ENCODE measurements at regions not wholly inside any gene's neighbourhood (a gene's known extent, or its start where the extent isn't known, plus 50 kb on each side); places are given as distances from the start of the nearest gene placed in this dataset.

DNA sequence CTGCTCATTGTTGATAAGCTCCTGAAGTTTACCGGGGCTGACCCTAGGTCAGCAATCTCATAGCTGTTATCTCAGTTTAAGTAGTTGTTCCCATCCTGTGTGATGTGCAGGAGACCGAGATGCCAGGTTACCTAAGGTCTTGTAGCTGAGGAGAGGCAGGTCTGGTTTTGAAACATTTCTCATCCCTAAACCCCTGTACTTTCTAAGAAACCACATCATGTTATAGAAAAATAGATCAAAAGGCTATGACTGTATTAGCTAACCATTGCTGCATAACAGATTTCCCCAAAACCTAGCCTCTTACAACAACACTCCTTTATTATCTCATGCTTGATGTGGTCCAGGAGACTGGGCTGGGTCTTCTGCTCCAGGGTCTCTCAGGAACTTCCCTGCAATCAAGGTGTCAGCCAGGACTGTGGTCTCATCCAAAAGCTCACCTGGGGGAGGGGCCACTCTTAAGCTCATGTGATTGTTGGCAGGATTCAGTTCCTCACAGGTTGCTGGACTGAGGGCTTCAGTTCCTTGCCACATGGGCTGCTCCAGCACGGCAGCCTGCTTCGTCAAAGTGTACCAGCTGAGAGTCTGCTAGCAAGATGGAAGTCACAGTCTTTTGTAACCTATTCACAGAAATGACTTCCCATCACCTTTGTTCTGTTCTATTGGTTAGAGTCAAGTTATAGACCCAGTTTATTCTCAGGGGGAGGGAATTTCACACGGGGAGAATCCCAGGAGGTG is 60.9 kb upstream of the CLCN4 start:
- DNase-seq (ENCODE audit: extremely low read depth, low read depth), result no peak
- TF ChIP-seq, protein P1, sequence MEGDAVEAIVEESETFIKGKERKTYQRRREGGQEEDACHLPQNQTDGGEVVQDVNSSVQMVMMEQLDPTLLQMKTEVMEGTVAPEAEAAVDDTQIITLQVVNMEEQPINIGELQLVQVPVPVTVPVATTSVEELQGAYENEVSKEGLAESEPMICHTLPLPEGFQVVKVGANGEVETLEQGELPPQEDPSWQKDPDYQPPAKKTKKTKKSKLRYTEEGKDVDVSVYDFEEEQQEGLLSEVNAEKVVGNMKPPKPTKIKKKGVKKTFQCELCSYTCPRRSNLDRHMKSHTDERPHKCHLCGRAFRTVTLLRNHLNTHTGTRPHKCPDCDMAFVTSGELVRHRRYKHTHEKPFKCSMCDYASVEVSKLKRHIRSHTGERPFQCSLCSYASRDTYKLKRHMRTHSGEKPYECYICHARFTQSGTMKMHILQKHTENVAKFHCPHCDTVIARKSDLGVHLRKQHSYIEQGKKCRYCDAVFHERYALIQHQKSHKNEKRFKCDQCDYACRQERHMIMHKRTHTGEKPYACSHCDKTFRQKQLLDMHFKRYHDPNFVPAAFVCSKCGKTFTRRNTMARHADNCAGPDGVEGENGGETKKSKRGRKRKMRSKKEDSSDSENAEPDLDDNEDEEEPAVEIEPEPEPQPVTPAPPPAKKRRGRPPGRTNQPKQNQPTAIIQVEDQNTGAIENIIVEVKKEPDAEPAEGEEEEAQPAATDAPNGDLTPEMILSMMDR (IDR thresholded peaks at IDR 0.05; ENCODE audit: low read depth, low read length), result no peak

DNA sequence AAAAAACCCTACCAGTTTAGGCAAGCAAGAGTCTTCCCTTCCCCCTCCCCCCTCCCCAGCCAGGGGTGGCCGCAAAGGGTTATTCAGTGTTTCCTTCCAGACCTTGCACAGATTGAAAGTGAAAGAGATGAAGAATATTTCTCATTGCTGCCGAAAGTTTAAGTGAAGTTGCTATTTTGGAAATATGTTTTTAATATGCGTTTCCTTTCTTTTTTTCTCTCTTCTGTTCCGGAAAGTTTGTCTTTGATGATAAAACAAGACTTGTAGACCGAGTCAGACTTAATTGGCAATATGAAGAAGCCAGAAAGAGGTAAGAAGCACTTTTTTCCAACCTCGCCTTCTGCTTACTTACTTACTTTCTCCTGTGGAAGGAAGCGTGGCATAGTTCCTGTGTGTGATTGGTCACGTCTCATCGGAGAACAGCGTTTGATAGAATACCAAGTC is 58.5 kb upstream of the CLCN4 start:
- DNase-seq (ENCODE audit: extremely low read depth, low read depth), result no peak
- TF ChIP-seq, protein P1 (IDR thresholded peaks at IDR 0.05; ENCODE audit: low read depth, low read length), result no peak

DNA sequence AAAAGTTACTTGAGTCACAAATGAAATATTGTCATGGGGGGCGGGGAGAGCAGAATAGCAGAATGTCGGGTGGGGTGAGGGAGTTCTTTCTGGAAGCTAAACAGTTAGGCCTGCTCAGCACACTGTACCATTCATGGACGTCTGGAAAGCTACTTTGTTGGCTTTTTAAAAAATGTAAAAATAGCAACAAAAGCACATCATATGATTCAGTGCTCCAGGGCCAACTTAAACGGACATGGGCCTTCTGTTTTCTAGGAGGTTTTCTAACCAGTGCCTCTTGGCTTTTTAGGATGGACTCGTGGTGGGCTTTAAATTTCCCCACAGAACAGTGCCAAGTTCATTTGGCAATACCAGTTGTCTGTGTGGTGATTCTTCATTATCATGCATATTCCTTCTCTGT is 57.4 kb upstream of the CLCN4 start:
- TF ChIP-seq, protein P1 (IDR thresholded peaks at IDR 0.05; ENCODE audit: low read depth, low read length), result no peak
- DNase-seq (ENCODE audit: extremely low read depth, low read depth), result no peak

DNA sequence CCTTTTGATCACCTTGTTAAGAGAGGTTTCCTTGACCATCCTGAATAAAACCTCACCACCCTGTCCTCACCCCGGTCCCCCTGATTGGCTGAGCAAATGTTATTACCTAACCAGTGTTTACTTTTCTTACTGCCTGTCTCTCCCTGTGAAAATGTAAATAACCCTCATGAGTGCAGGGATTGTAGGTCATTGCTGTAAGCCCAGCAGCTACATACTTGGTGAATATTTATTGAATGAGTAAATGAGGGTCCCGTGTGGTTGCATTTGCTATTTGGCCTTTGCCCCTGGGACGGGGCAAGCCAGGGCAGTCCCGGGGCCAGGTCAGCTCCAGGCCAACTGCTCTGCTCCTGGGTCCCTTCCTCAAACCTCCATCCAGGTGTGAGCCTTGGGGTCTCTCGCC is 55.5 kb upstream of the CLCN4 start:
- TF ChIP-seq, protein P1 (IDR thresholded peaks at IDR 0.05; ENCODE audit: low read depth, low read length), result no peak
- DNase-seq (ENCODE audit: extremely low read depth, low read depth), result no peak

DNA sequence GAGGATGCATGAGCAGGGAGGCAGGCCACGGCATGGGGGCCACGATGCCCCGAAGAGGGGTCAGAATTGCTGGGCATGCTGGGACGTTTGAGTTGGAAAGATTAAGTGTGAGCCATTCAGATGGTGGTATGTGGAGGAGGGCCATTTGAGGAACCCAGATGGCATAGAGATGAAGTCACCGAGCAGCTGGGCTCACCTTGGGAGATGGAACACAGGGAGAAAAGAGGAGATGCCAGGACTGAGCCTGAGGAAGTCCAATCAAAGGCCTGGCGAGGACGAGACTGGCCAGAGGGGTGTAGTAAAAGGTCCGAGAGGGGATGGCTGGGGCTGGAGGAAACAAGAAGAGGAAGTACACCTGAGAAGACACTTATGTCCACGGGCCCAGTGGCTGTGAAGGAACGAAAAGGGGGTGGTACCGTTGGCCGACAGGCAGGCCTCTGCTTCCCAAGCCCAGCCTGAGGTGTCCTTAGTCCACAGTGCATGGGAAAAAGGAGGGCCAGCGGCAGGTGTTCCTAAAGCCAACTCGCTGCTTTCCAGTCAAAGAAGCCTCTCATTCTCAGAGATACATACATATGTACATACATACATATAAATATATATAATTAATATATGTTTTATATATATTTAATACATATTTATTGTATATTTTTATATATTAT is 54.6 kb upstream of the CLCN4 start:
- TF ChIP-seq, protein P1 (IDR thresholded peaks at IDR 0.05; ENCODE audit: low read depth, low read length), result no peak
- no peak for DNase-seq (ENCODE audit: extremely low read depth, low read depth)

DNA sequence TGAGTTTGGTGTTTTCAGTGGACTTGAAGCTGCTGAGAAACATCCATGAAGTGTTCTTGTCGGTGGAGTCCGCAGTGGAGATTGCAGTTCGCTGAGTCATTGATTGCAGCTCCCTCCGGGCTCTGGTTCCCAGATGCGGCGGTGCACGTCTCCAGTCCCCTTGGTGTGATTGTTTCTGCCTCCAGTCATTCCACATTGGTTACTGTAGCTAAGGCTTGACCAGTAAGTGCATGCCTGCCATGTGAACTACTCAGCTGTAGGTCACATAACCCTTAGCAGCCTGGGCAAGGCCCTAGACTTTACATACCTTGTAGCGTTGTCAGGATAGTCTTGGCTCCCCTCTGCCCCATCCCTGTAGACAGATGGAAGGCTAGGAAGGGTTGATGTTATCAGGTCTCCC is 53.8 kb upstream of the CLCN4 start:
- DNase-seq (ENCODE audit: extremely low read depth, low read depth), result peak; percentile 73
- TF ChIP-seq, protein P1 (IDR thresholded peaks at IDR 0.05; ENCODE audit: low read depth, low read length), result no peak

DNA sequence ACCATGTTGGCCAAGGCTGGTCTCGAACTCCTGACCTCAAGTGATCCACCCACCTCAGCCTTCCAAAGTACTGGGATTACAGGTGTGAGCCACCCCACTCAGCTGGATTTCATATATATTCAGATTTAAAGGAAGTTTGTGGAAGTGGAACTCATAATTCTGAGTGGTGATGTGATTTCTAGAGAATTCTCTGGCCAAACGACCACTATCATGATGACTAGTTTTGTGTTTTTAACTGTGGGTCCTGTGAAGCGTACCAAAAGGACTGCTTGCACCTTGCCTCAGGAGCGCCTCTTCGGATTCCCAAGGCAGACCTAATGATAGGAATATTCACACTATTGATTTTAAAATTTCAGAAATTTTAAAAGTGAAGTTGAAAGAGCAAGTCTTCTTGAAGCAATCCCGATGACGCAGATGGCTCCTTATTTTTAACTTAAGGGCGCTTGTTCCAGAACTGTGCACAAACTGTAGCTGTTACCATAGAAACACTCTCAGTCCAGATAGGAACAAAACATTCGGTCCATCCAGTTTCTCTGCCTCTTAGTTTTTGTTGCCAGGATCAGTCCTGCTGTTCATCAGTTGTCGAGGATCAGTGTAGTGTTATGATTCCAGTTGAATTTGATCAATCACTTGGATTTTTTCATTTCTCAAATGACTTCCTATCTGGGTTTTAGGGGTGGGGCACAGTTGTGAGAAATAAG is 51.7 kb upstream of the CLCN4 start:
- DNase-seq (ENCODE audit: extremely low read depth, low read depth), result no peak
- TF ChIP-seq, protein P1 (IDR thresholded peaks at IDR 0.05; ENCODE audit: low read depth, low read length), result no peak

Measured in AG09319 (cell line).